Coronary artery (tissue), 2 donors: ENCODE measurements at regions not wholly inside any gene's neighbourhood (a gene's known extent, or its start where the extent isn't known, plus 50 kb on each side); places are given as distances from the start of the nearest gene placed in this dataset.
A peak's percentile ranks its signal among the peaks of the same experiment; 100 is the strongest.

Experiments
- DNase-seq: peaks from one replicate; pipeline ENCODE4 v3.0.0-alpha.2; 2017; ENCODE audit warnings: low spot score
- H3K27ac ChIP-seq, 2 donors: fragments of 200-600 bp; sonication (generic); one replicate each; pipeline ENCODE4 v1.5.1; 2016 to 2019
- H3K4me3 ChIP-seq: fragments of 200-600 bp; sonication (generic); 2 replicates; pipeline ENCODE4 v1.5.1; 2016; ENCODE audit warnings: mild to moderate bottlenecking, moderate library complexity
- CTCF ChIP-seq: fragments of 200-600 bp; sonication (generic); IDR thresholded peaks from one replicate; pipeline ENCODE4 v1.5.1; 2019; ENCODE audit warnings: antibody characterized with exemption

DNA sequence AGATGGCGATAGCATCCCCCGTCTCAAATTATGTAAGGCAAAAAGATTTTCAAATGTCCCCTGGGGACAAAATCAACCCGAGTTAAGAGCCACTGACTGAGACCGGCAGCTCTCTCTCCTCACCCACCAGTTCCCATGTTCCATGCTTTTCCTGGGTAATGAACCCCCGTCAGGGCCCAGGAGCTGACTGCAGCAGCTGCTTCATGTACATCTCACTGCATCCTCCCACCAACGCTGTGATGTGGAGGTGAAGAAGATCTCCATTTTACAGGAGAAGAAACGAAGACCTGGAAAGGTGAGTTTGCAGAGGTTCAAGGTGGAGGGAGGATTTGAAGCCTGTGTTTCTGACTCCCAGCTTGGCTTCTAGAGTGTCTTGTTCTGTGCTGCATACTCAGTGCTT is 481.1 kb downstream of the MIAT start:
- no peak overlapping the region for H3K27ac ChIP-seq
- no peak for DNase-seq
- TF ChIP-seq CTCF, result no peak
- no peak overlapping the region for H3K4me3 ChIP-seq

GRCh38 chr22:27139935-27140511 is 482.6 kb downstream of the MIAT start:
- TF ChIP-seq CTCF, result no peak
- no peak for DNase-seq
- Histone ChIP-seq H3K4me3 (no peak overlapping the region), H3K27ac (peak overlapping the region in 1 of 2 donors; percentile 39)

- no peak for TF ChIP-seq CTCF
- Histone ChIP-seq H3K4me3 (no peak overlapping the region), H3K27ac (no peak overlapping the region)
- DNase-seq, result no peak
Observed at GRCh38 chr22:27142286-27142685, 484.9 kb downstream of the MIAT start.

- no peak for TF ChIP-seq CTCF
- DNase-seq, result peak; percentile 26
- Histone ChIP-seq H3K27ac (no peak overlapping the region), H3K4me3 (no peak overlapping the region)
Observed at GRCh38 chr22:27144321-27144720, 486.9 kb downstream of the MIAT start.

DNA sequence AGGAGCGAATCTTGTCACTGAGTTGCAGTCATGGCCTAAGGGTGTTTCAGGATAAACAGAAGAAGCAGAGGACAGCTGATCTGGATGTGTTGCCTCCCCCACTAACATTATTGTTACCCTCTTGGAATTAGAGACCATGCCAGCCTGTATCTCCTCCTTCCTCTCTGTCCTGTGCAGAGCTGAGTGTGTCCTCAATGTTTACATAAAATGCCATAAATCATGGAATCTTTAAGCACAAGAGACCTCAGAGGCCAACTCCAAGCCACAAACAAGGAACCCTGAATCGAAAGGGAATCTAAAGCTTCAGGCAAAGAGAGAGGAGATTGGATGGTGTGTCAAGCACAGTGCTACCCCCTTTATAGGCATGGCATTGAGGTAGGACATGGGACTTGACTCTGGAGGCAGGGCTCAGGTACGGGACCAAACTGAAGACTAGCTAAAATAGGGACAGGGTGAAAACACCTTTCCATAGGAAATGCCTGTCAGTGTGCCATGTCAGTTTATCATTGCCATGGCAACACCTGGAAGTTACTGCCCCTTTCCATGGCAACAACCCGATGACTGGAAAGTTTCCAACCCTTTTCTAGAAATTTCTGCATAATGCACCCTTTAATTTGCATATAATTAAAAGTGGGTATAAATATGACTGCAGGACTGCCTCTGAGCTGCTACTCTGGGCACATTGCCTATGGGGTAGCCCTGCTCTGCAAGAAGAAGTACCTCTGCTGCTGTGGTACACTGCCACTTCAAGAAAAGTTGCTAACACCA is 489.7 kb downstream of the MIAT start:
- Histone ChIP-seq H3K27ac (no peak overlapping the region), H3K4me3 (no peak overlapping the region)
- no peak for DNase-seq

GRCh38 chr22:27148055-27148454 is 490.7 kb downstream of the MIAT start:
- TF ChIP-seq CTCF, result no peak
- Histone ChIP-seq H3K27ac (no peak overlapping the region), H3K4me3 (no peak overlapping the region)
- DNase-seq, result no peak

More for the DNA sequence above, 489.7 kb downstream of the MIAT start:
- no peak for TF ChIP-seq CTCF

- DNase-seq, result no peak
- H3K27ac ChIP-seq, result no peak overlapping the region
- TF ChIP-seq CTCF, result no peak
- no peak overlapping the region for H3K4me3 ChIP-seq
Observed at GRCh38 chr22:27148886-27149470, 491.6 kb downstream of the MIAT start.
